ENCODE measurements at regions not wholly inside any gene's neighbourhood (a gene's known extent, or its start where the extent isn't known, plus 50 kb on each side); places are given as distances from the start of the nearest gene placed in this dataset.

DNA sequence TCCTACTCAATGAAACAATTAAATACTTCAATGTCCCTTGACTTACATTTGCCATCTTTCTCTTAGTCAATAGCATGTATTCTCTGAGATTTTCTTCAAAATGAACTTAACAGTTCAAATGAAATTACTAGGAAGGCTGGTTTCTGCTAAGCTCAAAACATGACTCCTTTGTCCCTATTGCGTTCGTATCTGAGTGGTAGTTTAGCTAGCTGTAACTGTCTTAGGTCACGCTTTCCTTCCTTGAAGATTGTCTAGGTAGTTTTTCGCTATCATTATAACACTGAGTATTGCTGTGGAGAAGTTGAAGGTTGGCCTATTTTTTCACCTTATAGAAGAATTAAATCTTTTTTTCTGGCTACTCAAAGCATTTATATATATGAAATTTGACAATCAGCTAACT, 1535.2 kb downstream of the PLA2G4A start:
- TF ChIP-seq POLR2A (IDR thresholded peaks at IDR 0.05), result no peak
- TF ChIP-seq, protein P1, sequence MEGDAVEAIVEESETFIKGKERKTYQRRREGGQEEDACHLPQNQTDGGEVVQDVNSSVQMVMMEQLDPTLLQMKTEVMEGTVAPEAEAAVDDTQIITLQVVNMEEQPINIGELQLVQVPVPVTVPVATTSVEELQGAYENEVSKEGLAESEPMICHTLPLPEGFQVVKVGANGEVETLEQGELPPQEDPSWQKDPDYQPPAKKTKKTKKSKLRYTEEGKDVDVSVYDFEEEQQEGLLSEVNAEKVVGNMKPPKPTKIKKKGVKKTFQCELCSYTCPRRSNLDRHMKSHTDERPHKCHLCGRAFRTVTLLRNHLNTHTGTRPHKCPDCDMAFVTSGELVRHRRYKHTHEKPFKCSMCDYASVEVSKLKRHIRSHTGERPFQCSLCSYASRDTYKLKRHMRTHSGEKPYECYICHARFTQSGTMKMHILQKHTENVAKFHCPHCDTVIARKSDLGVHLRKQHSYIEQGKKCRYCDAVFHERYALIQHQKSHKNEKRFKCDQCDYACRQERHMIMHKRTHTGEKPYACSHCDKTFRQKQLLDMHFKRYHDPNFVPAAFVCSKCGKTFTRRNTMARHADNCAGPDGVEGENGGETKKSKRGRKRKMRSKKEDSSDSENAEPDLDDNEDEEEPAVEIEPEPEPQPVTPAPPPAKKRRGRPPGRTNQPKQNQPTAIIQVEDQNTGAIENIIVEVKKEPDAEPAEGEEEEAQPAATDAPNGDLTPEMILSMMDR (IDR thresholded peaks at IDR 0.05), result no peak

Measured in esophagus squamous epithelium (tissue), 4 donors.